GM18861 (cell line): ENCODE measurements at regions not wholly inside any gene's neighbourhood (a gene's known extent, or its start where the extent isn't known, plus 50 kb on each side); places are given as distances from the start of the nearest gene placed in this dataset.
"Not testable (repeated sequence)": the region's sequence is repeated elsewhere in the genome, so short reads cannot be mapped to it uniquely, and the experiment has no call there.

Source experiments
- ATAC-seq: cut with Tn5 transposase; IDR thresholded peaks from one replicate; pipeline ENCODE4 v1.9.1; 2021; ENCODE audit not compliant: unreplicated experiment

DNA sequence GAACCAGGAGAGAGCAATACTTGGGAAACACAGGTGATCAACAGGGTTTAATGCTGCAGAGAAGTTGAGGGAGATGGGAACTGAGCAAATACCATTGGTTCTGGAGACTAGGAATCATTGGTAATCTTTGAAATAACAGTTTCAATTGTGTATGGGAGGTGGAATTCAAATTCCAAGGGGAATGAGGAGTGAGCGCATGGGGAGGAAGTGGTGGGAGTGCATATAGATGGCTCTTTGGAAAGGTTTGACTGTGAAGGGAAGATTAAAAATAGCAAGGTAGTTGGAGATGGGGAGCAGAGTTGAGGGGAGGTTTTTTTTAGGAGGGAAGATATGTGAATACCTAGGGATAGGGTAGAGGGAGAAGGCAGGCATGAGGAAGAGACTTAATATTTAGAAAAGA lies 51.1 kb upstream of the ROPN1 start:
- no peak for ATAC-seq

- ATAC-seq: no peak
These were observed 53.0 kb upstream of the ROPN1 start for GRCh38 chr3:124044956-124045355.

DNA sequence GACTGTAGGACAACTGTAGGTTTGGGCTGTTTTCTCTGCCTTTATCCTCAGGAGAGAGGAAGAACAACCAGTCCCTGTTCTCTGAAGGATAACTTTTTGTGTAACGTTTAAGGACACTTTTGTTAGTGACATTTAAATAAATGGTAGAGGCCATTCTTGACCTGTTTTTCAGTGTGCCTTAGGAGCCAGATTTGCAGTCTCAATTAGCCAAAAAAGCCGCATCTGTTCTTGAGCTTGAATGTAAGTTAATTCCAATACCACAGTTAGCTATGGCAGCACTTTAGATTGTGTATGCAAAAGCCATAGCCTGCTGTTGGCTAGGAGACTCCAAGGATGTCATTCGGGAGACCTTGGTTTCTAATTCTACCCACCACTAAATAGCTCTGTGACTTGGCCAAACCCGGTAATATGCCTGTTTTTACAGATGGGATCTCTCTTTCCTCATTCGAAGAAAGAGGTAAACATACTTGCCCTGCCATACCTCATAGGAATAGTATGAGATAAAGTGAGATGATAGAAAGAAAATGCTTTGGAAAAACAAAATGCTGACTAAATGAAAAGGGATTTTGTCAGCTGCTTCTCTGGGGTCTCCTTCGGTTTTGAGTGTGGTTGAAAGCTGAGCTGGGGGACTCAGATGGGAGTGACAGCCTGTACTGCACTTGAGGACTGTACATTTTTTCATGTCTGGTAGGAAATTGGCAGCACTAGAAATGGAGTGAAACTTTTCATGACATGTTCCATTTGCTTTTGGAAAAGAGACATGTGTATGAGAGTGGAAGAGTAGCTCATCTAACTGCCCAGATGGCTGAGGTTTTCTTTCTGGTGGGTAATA lies 57.3 kb upstream of the ROPN1 start:
- ATAC-seq: no peak

DNA sequence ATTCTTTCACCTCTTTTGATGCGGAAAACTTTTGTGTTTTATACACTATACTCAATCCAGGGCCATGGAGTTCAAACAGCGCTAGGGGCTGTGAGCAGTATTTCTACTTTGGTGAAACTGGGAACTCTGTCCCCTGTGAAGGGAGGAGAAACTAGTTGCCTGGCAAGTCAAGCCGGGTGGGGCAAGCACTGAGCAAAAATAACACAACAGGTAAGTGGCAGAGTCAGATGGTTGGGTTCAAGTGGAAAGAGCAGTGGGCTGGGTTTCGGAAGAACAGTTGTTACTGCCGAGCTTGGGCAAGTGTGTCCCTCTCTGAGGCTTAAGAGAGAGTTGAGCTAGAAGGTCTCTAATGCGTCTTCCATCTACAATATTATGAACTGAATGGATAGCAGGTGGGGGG lies 59.7 kb upstream of the ROPN1 start:
- ATAC-seq: no peak

DNA sequence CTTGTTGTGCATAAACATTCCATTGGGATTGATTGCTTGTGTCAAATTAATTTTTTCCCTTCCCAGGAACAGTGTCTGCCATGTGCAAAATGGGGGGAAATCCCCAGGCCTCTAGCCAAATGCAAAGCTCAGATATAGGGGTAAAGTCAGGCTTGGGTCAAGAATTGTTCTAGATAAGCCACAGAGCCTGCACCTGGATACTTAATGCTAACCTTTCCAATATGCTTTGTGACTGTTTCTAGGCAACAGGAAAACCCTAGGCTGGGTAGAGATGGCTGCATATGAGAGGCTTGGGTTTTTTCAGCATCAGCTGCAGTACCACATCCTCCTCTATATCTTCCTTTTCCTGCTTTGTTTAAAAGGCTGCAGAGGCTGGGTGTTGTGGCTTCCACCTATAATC lies 61.9 kb upstream of the ROPN1 start:
- no peak for ATAC-seq

DNA sequence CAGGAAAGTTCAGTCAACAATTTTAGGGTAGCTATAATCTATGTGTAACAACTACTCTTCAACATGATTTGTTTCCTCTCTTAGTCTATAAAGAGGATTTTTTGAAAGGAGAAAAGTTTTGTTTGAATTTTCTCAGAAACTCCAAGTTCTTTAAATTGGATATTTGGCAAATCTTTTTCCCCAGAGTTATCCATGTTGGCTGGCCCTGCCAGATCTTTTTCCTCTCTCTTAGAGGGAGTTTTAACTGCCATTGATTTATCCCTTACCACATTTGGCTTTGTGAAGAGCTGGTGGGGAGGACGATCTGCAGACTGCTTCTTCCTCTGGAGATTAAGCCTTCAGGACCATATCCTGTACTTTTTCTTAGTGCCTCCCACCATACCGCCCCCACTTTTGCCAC lies 64.9 kb upstream of the ROPN1 start:
- no peak for ATAC-seq

- no peak for ATAC-seq
These were observed 65.5 kb upstream of the ROPN1 start for GRCh38 chr3:124057420-124057819.

DNA sequence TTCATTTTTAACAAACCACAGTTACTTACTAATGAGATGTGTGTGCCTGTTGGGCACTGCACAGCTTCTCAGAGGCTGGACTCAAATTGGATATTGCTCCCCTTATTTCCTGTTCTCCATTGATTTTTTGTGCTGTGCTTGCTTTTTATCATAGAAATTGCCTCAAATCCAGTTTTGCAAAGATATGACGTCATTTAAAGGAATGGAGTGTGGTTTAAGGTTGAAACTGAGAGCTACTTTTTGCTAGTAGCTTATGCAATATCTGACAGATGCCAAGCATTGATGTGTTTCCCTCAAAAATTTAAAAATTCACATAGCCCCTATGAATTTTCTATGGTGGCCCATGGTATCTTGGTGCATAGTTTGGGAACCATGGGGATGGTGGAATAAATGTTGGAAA lies 67.7 kb upstream of the ROPN1 start:
- no peak for ATAC-seq

DNA sequence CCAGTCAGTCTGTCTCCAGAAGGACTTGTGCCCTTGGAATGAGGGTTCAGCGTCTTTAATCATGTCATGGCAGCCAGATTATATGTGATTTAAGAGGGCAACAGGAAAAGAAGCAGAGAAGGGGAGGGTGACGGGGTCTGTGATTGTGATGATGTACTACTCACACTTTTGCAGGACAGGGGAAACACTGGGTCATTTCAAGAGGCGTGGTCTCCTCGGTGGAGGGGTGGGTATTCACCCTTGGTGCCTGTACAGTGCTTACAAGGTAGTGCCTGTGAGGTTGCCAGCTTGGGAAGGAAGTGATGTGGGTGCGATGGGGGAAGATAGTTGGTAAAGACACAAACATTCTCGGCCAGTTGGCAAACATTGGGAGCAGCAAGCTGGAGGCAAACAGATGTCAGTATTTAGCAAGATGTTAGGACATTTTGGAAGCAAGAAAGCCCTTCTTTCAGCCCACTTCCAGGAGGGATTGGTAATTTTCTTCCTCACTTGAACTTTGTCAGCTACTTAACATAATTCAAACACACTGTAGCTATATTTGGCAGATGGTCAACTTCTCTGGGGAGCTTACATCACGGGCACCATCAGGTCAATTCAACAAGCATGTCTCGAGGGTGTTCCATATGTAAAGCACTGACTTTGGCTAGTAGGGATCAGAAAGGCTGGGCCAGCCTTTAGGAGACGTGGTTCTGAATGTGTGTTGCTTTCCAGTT lies 71.4 kb upstream of the ROPN1 start:
- no peak for ATAC-seq

DNA sequence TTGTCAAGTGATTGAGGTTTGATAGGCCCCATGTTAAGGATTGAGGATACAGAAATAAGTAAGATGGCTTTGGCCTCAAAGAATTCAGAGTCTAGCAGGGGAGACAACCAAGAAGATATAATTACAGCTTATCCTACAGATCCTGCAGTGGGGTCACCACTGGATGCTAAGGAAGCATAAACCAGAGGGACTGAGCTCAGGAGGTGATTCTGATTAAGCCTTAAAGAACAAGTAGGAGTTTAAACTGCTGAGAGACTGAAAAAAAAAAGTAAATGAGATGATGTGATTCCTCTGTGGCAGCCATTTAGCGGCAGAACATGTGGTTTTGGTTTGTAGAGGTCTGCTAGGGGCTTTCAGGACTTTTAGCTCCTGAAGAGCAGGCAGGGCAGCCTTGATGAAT lies 72.1 kb upstream of the ROPN1 start:
- no peak for ATAC-seq

GRCh38 chr3:124066543-124066942 lies 74.6 kb upstream of the ROPN1 start:
- not testable (repeated sequence) for ATAC-seq

DNA sequence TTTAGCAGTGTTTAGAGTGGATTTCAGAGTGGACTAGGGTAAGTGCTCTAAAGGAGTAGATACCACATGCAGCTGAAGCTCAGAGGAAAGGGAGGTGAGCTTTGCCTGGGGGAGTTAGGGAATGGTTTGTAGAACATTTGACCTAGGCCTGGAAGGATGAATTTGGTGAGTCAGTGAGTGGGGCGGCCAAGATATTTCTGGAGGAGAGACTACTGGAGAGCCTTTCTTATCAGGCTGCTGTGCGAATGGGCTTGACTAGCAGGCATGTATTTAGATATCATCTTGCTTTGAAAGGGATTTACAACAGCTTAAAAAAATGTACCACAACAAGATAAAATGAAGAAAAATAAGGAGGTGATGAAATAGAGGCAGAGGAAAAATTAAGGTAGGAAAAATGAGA lies 77.8 kb upstream of the ROPN1 start:
- ATAC-seq: not testable (repeated sequence)

GRCh38 chr3:124075090-124075489 lies 83.2 kb upstream of the ROPN1 start:
- ATAC-seq: not testable (repeated sequence)

GRCh38 chr3:124075753-124076152 lies 83.8 kb upstream of the ROPN1 start:
- no peak for ATAC-seq

GRCh38 chr3:124076235-124076634 lies 84.3 kb upstream of the ROPN1 start:
- ATAC-seq: no peak

DNA sequence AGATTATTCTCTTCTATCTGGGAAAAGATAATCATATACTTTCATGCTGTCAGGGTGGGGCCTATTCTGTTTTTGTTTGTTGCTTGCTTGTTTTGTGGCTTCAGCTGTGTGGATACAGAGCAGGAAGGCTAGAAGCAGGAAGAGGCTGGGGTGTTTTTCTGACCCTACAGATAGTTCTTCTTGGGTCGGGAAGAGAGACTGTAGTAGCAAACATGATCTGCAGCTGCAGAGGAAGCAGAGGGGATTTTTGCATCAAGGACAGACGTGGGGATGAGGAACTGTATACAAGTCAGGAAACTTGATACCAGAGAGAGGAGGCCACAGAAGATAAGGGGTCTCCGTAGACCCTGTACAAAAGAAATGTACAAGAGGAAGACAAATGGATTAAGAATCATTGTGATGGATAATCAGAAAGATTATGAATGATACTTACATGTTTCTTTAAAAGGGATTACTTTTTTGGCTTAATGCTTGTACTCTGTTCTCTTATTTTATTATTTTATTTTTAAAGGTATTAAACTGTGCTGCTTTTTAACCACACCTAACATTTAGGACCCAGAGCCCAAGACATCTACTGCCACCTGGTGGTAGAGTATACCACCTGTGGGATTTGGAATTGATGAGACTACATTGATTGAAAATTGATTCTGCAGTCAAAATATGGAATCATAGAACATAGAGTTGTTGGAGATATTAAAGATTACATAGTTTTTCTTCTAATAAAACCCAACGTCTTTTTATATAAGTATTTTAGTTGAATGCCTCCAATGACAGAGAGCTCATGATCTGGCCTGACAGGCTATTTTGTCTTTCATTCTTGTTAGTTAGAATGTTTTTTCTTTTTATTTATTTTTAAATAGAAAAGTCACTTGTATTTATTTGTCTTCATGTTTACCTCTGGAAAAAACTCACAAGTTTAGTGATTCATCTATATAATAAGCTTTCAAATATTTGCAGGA lies 87.3 kb upstream of the ROPN1 start:
- ATAC-seq: no peak

GRCh38 chr3:124079912-124080276 lies 88.0 kb upstream of the ROPN1 start:
- no peak for ATAC-seq

GRCh38 chr3:124082343-124082742 lies 90.4 kb upstream of the ROPN1 start:
- no peak for ATAC-seq

GRCh38 chr3:124084022-124084881 lies 92.3 kb upstream of the ROPN1 start:
- ATAC-seq: no peak

DNA sequence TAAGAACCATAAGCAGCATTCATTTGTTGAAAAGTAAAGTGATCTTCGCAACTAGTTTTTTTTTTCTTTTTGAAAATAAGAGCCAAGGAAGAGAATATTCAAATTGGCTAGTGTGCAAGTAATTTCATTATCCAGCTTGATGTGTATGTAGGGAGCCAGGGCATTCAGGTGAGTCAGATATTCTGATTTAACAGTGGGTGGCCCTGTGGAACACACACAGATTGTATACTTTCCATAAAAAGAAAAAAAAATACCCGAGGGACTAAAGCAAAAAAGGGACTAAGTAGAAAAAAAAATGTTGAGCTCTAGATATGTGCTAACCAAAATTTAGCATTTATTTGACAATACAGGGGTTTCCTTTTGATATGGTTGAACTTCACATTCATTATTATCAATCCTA lies 96.9 kb upstream of the ROPN1 start:
- no peak for ATAC-seq

- ATAC-seq: no peak
These were observed 97.3 kb upstream of the ROPN1 start for GRCh38 chr3:124089214-124089613.
